GM12891 (cell line): ENCODE measurements at regions not wholly inside any gene's neighbourhood (a gene's known extent, or its start where the extent isn't known, plus 50 kb on each side); places are given as distances from the start of the nearest gene placed in this dataset.

ENCODE experiments used
- DNase-seq: peaks from one replicate; pipeline ENCODE4 v3.0.0; 2011; ENCODE audit warnings: low spot score; ENCODE audit not compliant: insufficient read length
- FAIRE-seq: peaks from 2 replicates; lab custom pipeline; 2011; peaks lifted over from hg19 to GRCh38; lab: Jason Lieb, UNC
- PAX5 ChIP-seq: IDR thresholded peaks from 2 replicates; pipeline ENCODE4 v1.6.1; 2011; ENCODE audit warnings: low read length, moderate library complexity, mild to moderate bottlenecking; ENCODE audit not compliant: insufficient read depth, severe bottlenecking
- POLR2A ChIP-seq: IDR thresholded peaks from 2 replicates; pipeline ENCODE4 v1.6.1; 2011; ENCODE audit warnings: low read depth, low read length, control low read depth
- POLR2AphosphoS5 ChIP-seq: IDR thresholded peaks from 2 replicates; pipeline ENCODE4 v1.6.1; 2011; ENCODE audit warnings: low read depth, low read length, control low read depth
- POU2F2 ChIP-seq: IDR thresholded peaks from 2 replicates; pipeline ENCODE4 v1.6.1; 2011; ENCODE audit warnings: low read depth, mild to moderate bottlenecking, control low read depth, low read length, moderate library complexity
- SPI1 ChIP-seq: IDR thresholded peaks from 2 replicates; pipeline ENCODE4 v1.6.1; 2011; ENCODE audit warnings: low read depth, low read length, control low read depth
- TAF1 ChIP-seq: IDR thresholded peaks from 2 replicates; pipeline ENCODE4 v1.6.1; 2011; ENCODE audit warnings: low read depth, low read length, control low read depth

GRCh38 chr9:107991581-107991980 is 502.0 kb upstream of the KLF4 start:
- DNase-seq (no peak), FAIRE-seq (no peak)
- TF ChIP-seq POLR2A = no peak
- no peak for TF ChIP-seq SPI1
- no peak for TF ChIP-seq PAX5
- no peak for TF ChIP-seq POU2F2
- no peak for TF ChIP-seq POLR2AphosphoS5
- no peak for TF ChIP-seq TAF1

- FAIRE-seq (no peak), DNase-seq (no peak)
- no peak for TF ChIP-seq POU2F2
- no peak for TF ChIP-seq SPI1
- no peak for TF ChIP-seq POLR2AphosphoS5
- TF ChIP-seq POLR2A = no peak
Observed at GRCh38 chr9:107989544-107989943, 500.0 kb upstream of the KLF4 start.

GRCh38 chr9:107989099-107989498 is 499.5 kb upstream of the KLF4 start:
- no peak for TF ChIP-seq TAF1
- TF ChIP-seq POLR2A = no peak
- TF ChIP-seq SPI1 = no peak
- TF ChIP-seq PAX5 = no peak
- no peak for TF ChIP-seq POLR2AphosphoS5
- TF ChIP-seq POU2F2 = no peak
- DNase-seq = no peak
- FAIRE-seq = no peak

- FAIRE-seq = no peak
- no peak for TF ChIP-seq POU2F2
- DNase-seq = no peak
Observed at GRCh38 chr9:107984956-107985355, 495.4 kb upstream of the KLF4 start.

- TF ChIP-seq POLR2AphosphoS5 (no peak), SPI1 (no peak), TAF1 (no peak), POLR2A (no peak), PAX5 (no peak), POU2F2 (no peak)
- DNase-seq (no peak), FAIRE-seq (no peak)
Observed at GRCh38 chr9:107983762-107984161, 494.2 kb upstream of the KLF4 start.

- no peak for FAIRE-seq
- no peak for DNase-seq
- no peak for TF ChIP-seq POU2F2
- no peak for TF ChIP-seq POLR2A
- no peak for TF ChIP-seq SPI1
- no peak for TF ChIP-seq PAX5
- no peak for TF ChIP-seq TAF1
Observed at GRCh38 chr9:107983181-107983603, 493.6 kb upstream of the KLF4 start.

GRCh38 chr9:107982745-107983144 is 493.2 kb upstream of the KLF4 start:
- no peak for TF ChIP-seq POLR2AphosphoS5
- TF ChIP-seq SPI1 = no peak
- TF ChIP-seq TAF1 = no peak
- TF ChIP-seq PAX5 = no peak
- no peak for FAIRE-seq
- DNase-seq = no peak

GRCh38 chr9:107982001-107982400 is 492.4 kb upstream of the KLF4 start:
- no peak for DNase-seq
- TF ChIP-seq POLR2AphosphoS5 (no peak), TAF1 (no peak), PAX5 (no peak), SPI1 (no peak), POU2F2 (no peak), POLR2A (no peak)
- FAIRE-seq = no peak

- TF ChIP-seq POU2F2 = no peak
- TF ChIP-seq PAX5 = no peak
- TF ChIP-seq TAF1 = no peak
- no peak for TF ChIP-seq SPI1
- TF ChIP-seq POLR2AphosphoS5 = no peak
- no peak for TF ChIP-seq POLR2A
- FAIRE-seq = no peak
- no peak for DNase-seq
Observed at GRCh38 chr9:107980984-107981383, 491.4 kb upstream of the KLF4 start.

- no peak for TF ChIP-seq POLR2AphosphoS5
- TF ChIP-seq POU2F2 = no peak
- TF ChIP-seq POLR2A = no peak
- TF ChIP-seq TAF1 = no peak
- no peak for TF ChIP-seq PAX5
- no peak for TF ChIP-seq SPI1
- DNase-seq (no peak), FAIRE-seq (no peak)
Observed at GRCh38 chr9:107976767-107977166, 487.2 kb upstream of the KLF4 start.

- DNase-seq (no peak), FAIRE-seq (no peak)
- TF ChIP-seq SPI1 (no peak), TAF1 (no peak), PAX5 (no peak), POU2F2 (no peak), POLR2AphosphoS5 (no peak), POLR2A (no peak)
Observed at GRCh38 chr9:107975426-107976010, 485.9 kb upstream of the KLF4 start.
